DND-41 (cell line): ENCODE measurements at regions not wholly inside any gene's neighbourhood (a gene's known extent, or its start where the extent isn't known, plus 50 kb on each side); places are given as distances from the start of the nearest gene placed in this dataset.
"Not testable (repeated sequence)": the region's sequence is repeated elsewhere in the genome, so short reads cannot be mapped to it uniquely, and the experiment has no call there.

Source experiments
- ATAC-seq: fragments of 200-7000 bp; cut with Tn5 transposase; 3 replicates; pipeline ENCODE4 v1.9.1; 2021; ENCODE audit warnings: low read depth; ENCODE audit not compliant: insufficient read depth
- DNase-seq: peaks from one replicate; pipeline ENCODE4 v3.0.0-alpha.2; 2020
- H2AFZ ChIP-seq: 2 replicates; pipeline ENCODE4 v1.6.0; 2012; ENCODE audit warnings: low read depth, low read length
- H3K27ac ChIP-seq: 2 replicates; pipeline ENCODE4 v1.5.1; 2012; ENCODE audit warnings: low read length, inconsistent platforms
- H3K27me3 ChIP-seq: fragments of 200-600 bp; sonication (generic); 2 replicates; pipeline ENCODE4 v1.6.0; 2012; ENCODE audit warnings: low read length, mild to moderate bottlenecking, inconsistent platforms; ENCODE audit not compliant: insufficient read depth, poor library complexity
- H3K36me3 ChIP-seq: 2 replicates; pipeline ENCODE4 v1.5.1; 2012; ENCODE audit warnings: low read length, inconsistent platforms; ENCODE audit not compliant: insufficient read depth
- H3K4me1 ChIP-seq: 2 replicates; pipeline ENCODE4 v1.5.1; 2012; ENCODE audit warnings: mild to moderate bottlenecking, low read length; ENCODE audit not compliant: insufficient read depth
- H3K4me2 ChIP-seq: 2 replicates; pipeline ENCODE4 v1.6.0; 2012; ENCODE audit warnings: mild to moderate bottlenecking, moderate library complexity, low read length, inconsistent platforms; ENCODE audit not compliant: insufficient read depth
- H3K4me3 ChIP-seq, 2 experiments: fragments of 200-600 bp in 1 of 2; shearing (Covaris generic) in 1 of 2; 2 replicates each; pipeline ENCODE4 v1.5.1; 2012 to 2016; ENCODE audit warnings: inconsistent platforms in 2 of 2, low read length in 2 of 2, mild to moderate bottlenecking in 2 of 2, low read depth in 1 of 2, moderate library complexity in 1 of 2
- H3K79me2 ChIP-seq: 2 replicates; pipeline ENCODE4 v1.6.0; 2012; ENCODE audit warnings: low read length, inconsistent platforms; ENCODE audit not compliant: insufficient read depth
- H3K9ac ChIP-seq: 2 replicates; pipeline ENCODE4 v1.6.0; 2012; ENCODE audit warnings: low read depth, mild to moderate bottlenecking, inconsistent platforms, low read length, moderate library complexity
- H3K9me3 ChIP-seq: 2 replicates; pipeline ENCODE4 v1.5.1; 2012; ENCODE audit warnings: low read length, moderate library complexity, mild to moderate bottlenecking, inconsistent platforms; ENCODE audit not compliant: insufficient read depth, severe bottlenecking
- H4K20me1 ChIP-seq: 2 replicates; pipeline ENCODE4 v1.6.0; 2012; ENCODE audit warnings: low read length; ENCODE audit not compliant: insufficient read depth
- CTCF ChIP-seq: IDR thresholded peaks from 2 replicates; pipeline ENCODE4 v1.5.1; 2012; ENCODE audit warnings: borderline replicate concordance, low read length, moderate library complexity, mild to moderate bottlenecking; ENCODE audit not compliant: poor library complexity, severe bottlenecking; ENCODE audit errors: extremely low read depth
- EZH2 ChIP-seq: IDR thresholded peaks from 3 replicates; pipeline ENCODE4 v1.6.1; 2012; ENCODE audit warnings: borderline replicate concordance, low read depth, mild to moderate bottlenecking, moderate library complexity, low read length, inconsistent platforms; ENCODE audit not compliant: severe bottlenecking

- TF ChIP-seq EZH2, result no peak
- no peak for TF ChIP-seq CTCF
- DNase-seq, result no peak
- Histone ChIP-seq H3K9ac (no peak overlapping the region), H4K20me1 (no peaks in the 10 kb centered on the region), H3K4me1 (no peaks in the 10 kb centered on the region), H2AFZ (no peak overlapping the region), H3K79me2 (no peaks in the 10 kb centered on the region), H3K36me3 (no peaks in the 10 kb centered on the region), H3K9me3 (no peaks in the 10 kb centered on the region), H3K4me2 (no peak overlapping the region), H3K4me3 (no peak overlapping the region), H3K27ac (no peak overlapping the region), H3K27me3 (no peaks in the 10 kb centered on the region)
- no peak for ATAC-seq
These were observed 302.3 kb upstream of the ID2 start for GRCh38 chr2:8379549-8379948.

GRCh38 chr2:8380026-8380425 lies 301.8 kb upstream of the ID2 start:
- no peak for DNase-seq
- no peak overlapping the region for H3K9ac ChIP-seq
- no peak overlapping the region for H3K27ac ChIP-seq
- H3K36me3 ChIP-seq, result no peaks in the 10 kb centered on the region
- H4K20me1 ChIP-seq, result no peaks in the 10 kb centered on the region
- TF ChIP-seq CTCF (no peak), EZH2 (no peak)
- no peak for ATAC-seq
- no peaks in the 10 kb centered on the region for H3K79me2 ChIP-seq
- H3K4me2 ChIP-seq, result no peak overlapping the region
- H3K4me1 ChIP-seq, result no peaks in the 10 kb centered on the region
- no peaks in the 10 kb centered on the region for H3K9me3 ChIP-seq
- no peak overlapping the region for H3K4me3 ChIP-seq
- no peaks in the 10 kb centered on the region for H3K27me3 ChIP-seq
- no peak overlapping the region for H2AFZ ChIP-seq

- no peak overlapping the region for H3K27ac ChIP-seq
- no peaks in the 10 kb centered on the region for H3K4me1 ChIP-seq
- ATAC-seq (no peak), DNase-seq (no peak)
- no peaks in the 10 kb centered on the region for H3K79me2 ChIP-seq
- H3K9me3 ChIP-seq, result no peaks in the 10 kb centered on the region
- no peak overlapping the region for H3K4me2 ChIP-seq
- no peaks in the 10 kb centered on the region for H3K36me3 ChIP-seq
- no peak overlapping the region for H3K4me3 ChIP-seq
- no peak overlapping the region for H2AFZ ChIP-seq
- no peaks in the 10 kb centered on the region for H3K27me3 ChIP-seq
- TF ChIP-seq CTCF, result no peak
- no peak for TF ChIP-seq EZH2
- H4K20me1 ChIP-seq, result no peaks in the 10 kb centered on the region
- H3K9ac ChIP-seq, result no peak overlapping the region
These were observed 301.3 kb upstream of the ID2 start for GRCh38 chr2:8380566-8380965.

GRCh38 chr2:8382485-8382884 lies 299.4 kb upstream of the ID2 start:
- H4K20me1 ChIP-seq, result no peaks in the 10 kb centered on the region
- TF ChIP-seq CTCF (no peak), EZH2 (no peak)
- no peak overlapping the region for H3K9ac ChIP-seq
- no peaks in the 10 kb centered on the region for H3K4me1 ChIP-seq
- H3K4me3 ChIP-seq, result no peak overlapping the region
- H3K79me2 ChIP-seq, result no peaks in the 10 kb centered on the region
- H3K36me3 ChIP-seq, result no peaks in the 10 kb centered on the region
- ATAC-seq (no peak), DNase-seq (no peak)
- no peak overlapping the region for H2AFZ ChIP-seq
- H3K27me3 ChIP-seq, result no peaks in the 10 kb centered on the region
- H3K4me2 ChIP-seq, result no peak overlapping the region
- H3K27ac ChIP-seq, result no peak overlapping the region
- no peaks in the 10 kb centered on the region for H3K9me3 ChIP-seq

GRCh38 chr2:8386748-8387147 lies 295.1 kb upstream of the ID2 start:
- not testable (repeated sequence) for H3K4me1 ChIP-seq, H3K27ac ChIP-seq, H3K36me3 ChIP-seq, H3K4me2 ChIP-seq, H3K9me3 ChIP-seq, H3K4me3 ChIP-seq, H3K27me3 ChIP-seq, ATAC-seq, H3K9ac ChIP-seq, H4K20me1 ChIP-seq, H2AFZ ChIP-seq, DNase-seq, H3K79me2 ChIP-seq
